22Rv1 (cell line): ENCODE measurements at regions not wholly inside any gene's neighbourhood (a gene's known extent, or its start where the extent isn't known, plus 50 kb on each side); places are given as distances from the start of the nearest gene placed in this dataset.

ENCODE experiments used
- ZFX ChIP-seq: fragments of 450-650 bp; IDR thresholded peaks from 2 replicates; pipeline ENCODE4 v1.6.1; 2017; ENCODE audit warnings: antibody characterized with exemption, borderline replicate concordance
- TF ChIP-seq, protein P1 (sequence below): fragments of 450-650 bp; IDR thresholded peaks from 2 replicates; pipeline ENCODE4 v1.5.1; 2017; ENCODE audit warnings: mild to moderate bottlenecking

DNA sequence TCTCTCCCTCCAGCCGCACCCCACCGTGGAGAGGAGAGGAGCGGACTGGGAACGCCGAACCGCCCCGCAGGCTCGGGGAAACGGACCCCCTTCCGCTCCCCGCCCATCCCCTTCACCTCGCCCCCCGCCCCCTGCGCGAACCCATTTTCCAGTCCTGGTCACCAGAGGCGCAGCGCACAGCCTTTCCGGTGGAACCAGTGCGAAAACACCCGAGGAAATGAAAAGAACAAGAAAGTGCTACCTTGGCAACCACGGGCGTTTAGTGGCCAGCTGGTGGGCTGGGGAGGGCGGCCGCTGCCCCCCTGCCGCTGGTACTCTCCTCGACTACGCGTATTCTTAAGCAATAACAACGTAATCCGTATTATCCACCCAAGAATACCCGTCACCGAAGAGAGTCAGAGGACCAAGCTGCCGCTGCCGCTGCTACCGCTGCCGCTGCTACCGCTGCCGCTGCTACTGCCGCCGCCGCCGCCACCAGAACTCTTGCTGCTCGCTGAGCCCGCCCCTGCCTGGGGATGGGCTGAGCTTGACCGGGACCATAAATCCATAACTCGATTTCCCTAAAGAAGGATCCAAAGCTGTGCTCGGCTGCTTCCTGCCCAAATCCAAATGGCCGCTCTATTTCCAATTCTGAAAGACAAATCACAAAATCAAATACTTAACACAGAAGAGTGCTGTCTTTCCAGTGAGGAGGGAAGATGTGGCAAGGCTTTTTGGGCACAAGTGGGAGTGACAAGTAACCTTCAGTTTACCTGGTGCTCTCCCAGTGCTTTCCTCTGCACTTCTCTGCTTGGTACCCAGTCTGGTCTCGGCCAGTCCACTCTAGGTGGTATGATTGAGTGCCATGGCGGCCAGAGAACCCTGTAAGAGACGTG lies 125.2 kb upstream of the DPYD start:
- TF ChIP-seq, protein P1, sequence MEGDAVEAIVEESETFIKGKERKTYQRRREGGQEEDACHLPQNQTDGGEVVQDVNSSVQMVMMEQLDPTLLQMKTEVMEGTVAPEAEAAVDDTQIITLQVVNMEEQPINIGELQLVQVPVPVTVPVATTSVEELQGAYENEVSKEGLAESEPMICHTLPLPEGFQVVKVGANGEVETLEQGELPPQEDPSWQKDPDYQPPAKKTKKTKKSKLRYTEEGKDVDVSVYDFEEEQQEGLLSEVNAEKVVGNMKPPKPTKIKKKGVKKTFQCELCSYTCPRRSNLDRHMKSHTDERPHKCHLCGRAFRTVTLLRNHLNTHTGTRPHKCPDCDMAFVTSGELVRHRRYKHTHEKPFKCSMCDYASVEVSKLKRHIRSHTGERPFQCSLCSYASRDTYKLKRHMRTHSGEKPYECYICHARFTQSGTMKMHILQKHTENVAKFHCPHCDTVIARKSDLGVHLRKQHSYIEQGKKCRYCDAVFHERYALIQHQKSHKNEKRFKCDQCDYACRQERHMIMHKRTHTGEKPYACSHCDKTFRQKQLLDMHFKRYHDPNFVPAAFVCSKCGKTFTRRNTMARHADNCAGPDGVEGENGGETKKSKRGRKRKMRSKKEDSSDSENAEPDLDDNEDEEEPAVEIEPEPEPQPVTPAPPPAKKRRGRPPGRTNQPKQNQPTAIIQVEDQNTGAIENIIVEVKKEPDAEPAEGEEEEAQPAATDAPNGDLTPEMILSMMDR: no peak
- no peak for TF ChIP-seq ZFX
